Ovary (tissue), 3 donors: ENCODE measurements at regions not wholly inside any gene's neighbourhood (a gene's known extent, or its start where the extent isn't known, plus 50 kb on each side); places are given as distances from the start of the nearest gene placed in this dataset.

Experiments used
- CTCF ChIP-seq, 3 donors: fragments of 450-650 bp in 2 of 3; fragments of 200-600 bp in 1 of 3; IDR thresholded peaks; one replicate each; pipeline versions ENCODE4 v1.5.1 to v1.8.0; 2016 to 2022; ENCODE audit warnings: antibody characterized with exemption in 3 of 3, mild to moderate bottlenecking in 1 of 3
- POLR2A ChIP-seq: fragments of 450-650 bp; IDR thresholded peaks from one replicate; pipeline ENCODE4 v1.6.1; 2017; ENCODE audit warnings: antibody characterized with exemption, mild to moderate bottlenecking, moderate library complexity
- donor health status: DM: no; HTN: no; CAD: no.

DNA sequence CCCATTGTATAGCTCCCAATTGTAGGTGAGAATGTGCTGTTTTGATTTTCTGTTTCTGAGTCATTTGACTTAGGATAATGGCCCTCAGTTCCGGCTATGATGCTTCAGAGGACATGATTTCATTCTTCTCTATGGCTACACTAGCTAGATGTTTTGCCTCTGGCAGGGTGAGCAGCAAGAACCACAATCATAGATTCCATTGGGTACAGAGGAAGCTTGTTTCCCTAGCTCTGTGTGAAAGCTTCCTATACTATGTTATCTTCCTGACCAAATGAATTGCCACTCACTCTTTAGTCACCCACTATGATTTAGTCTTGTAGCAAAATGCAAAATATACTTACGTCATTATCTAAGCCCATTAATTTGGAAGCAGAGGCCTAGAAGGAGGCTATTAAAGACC, 616.3 kb downstream of the PLA2G4A start:
- TF ChIP-seq POLR2A: no peak
- no peak for TF ChIP-seq CTCF (IDR thresholded peaks at IDR 0.05)
